Femur (tissue), 1 donor: ENCODE measurements at regions not wholly inside any gene's neighbourhood (a gene's known extent, or its start where the extent isn't known, plus 50 kb on each side); places are given as distances from the start of the nearest gene placed in this dataset.

Source experiments
- DNase-seq: peaks from one replicate; pipeline ENCODE4 v3.0.0-alpha.2; 2017

GRCh38 chr9:28779243-28779642 is 1206.0 kb upstream of the C9orf72 start:
- no peak for DNase-seq

GRCh38 chr9:28781481-28781880 is 1208.2 kb upstream of the C9orf72 start:
- DNase-seq, result no peak

- DNase-seq, result no peak
Measured at GRCh38 chr9:28782630-28783029, 1209.3 kb upstream of the C9orf72 start.

GRCh38 chr9:28792716-28793115 is 1219.4 kb upstream of the C9orf72 start:
- no peak for DNase-seq

- no peak for DNase-seq
Measured at GRCh38 chr9:28799876-28800275, 1226.6 kb upstream of the C9orf72 start.

GRCh38 chr9:28801144-28801799 is 1228.0 kb upstream of the C9orf72 start:
- DNase-seq, result no peak

GRCh38 chr9:28805197-28805596 is 1231.9 kb upstream of the C9orf72 start:
- DNase-seq, result no peak

- DNase-seq, result no peak
Measured at GRCh38 chr9:28808042-28808441, 1234.8 kb upstream of the C9orf72 start.

- no peak for DNase-seq
Measured at GRCh38 chr9:28810388-28811075, 1237.3 kb upstream of the C9orf72 start.

- no peak for DNase-seq
Measured at GRCh38 chr9:28820741-28821140, 1247.5 kb upstream of the C9orf72 start.

- DNase-seq, result no peak
Measured at GRCh38 chr9:28821240-28821639, 1248.0 kb upstream of the C9orf72 start.

GRCh38 chr9:28824432-28824963 is 1251.2 kb upstream of the C9orf72 start:
- DNase-seq, result no peak

GRCh38 chr9:28832168-28832770 is 1259.0 kb upstream of the C9orf72 start:
- DNase-seq, result no peak

- DNase-seq, result no peak
Measured at GRCh38 chr9:28834156-28834555, 1260.9 kb upstream of the C9orf72 start.

- DNase-seq, result no peak
Measured at GRCh38 chr9:28839778-28840430, 1266.6 kb upstream of the C9orf72 start.

- DNase-seq, result no peak
Measured at GRCh38 chr9:28841775-28842174, 1268.5 kb upstream of the C9orf72 start.

- DNase-seq, result no peak
Measured at GRCh38 chr9:28847331-28847730, 1274.0 kb upstream of the C9orf72 start.

GRCh38 chr9:28848671-28849070 is 1275.4 kb upstream of the C9orf72 start:
- no peak for DNase-seq

GRCh38 chr9:28853477-28853876 is 1280.2 kb upstream of the C9orf72 start:
- DNase-seq, result no peak

- DNase-seq, result no peak
Measured at GRCh38 chr9:28866951-28867350, 1293.7 kb upstream of the C9orf72 start.

- no peak for DNase-seq
Measured at GRCh38 chr9:28868228-28868990, 1295.1 kb upstream of the C9orf72 start.

- no peak for DNase-seq
Measured at GRCh38 chr9:28882529-28882928, 1309.2 kb upstream of the C9orf72 start.

GRCh38 chr9:28883234-28883633 is 1310.0 kb upstream of the C9orf72 start:
- no peak for DNase-seq
